VCaP (cell line): ENCODE measurements at regions not wholly inside any gene's neighbourhood (a gene's known extent, or its start where the extent isn't known, plus 50 kb on each side); places are given as distances from the start of the nearest gene placed in this dataset.

ENCODE experiments used
- H3K27ac ChIP-seq: fragments of 450-650 bp; 2 replicates; pipeline ENCODE4 v1.5.1; 2017
- CTCF ChIP-seq: fragments of 450-650 bp; conservative IDR thresholded peaks from 2 replicates; pipeline ENCODE4 v1.5.1; 2017; ENCODE audit warnings: mild to moderate bottlenecking, moderate library complexity

GRCh38 chr2:18829976-18830375 lies 240.6 kb upstream of the NT5C1B start:
- H3K27ac ChIP-seq = peak overlapping the region; percentile 72
- TF ChIP-seq CTCF = no peak

GRCh38 chr2:18829251-18829902 lies 240.0 kb upstream of the NT5C1B start:
- H3K27ac ChIP-seq = peak overlapping the region; percentile 72
- no peak for TF ChIP-seq CTCF

- TF ChIP-seq CTCF = no peak
- H3K27ac ChIP-seq = peak overlapping the region; percentile 72
These were observed 238.9 kb upstream of the NT5C1B start for GRCh38 chr2:18828296-18828695.

GRCh38 chr2:18825838-18826237 lies 236.5 kb upstream of the NT5C1B start:
- no peak overlapping the region for H3K27ac ChIP-seq
- no peak for TF ChIP-seq CTCF

- peak overlapping the region; percentile 74 for H3K27ac ChIP-seq
- TF ChIP-seq CTCF = no peak
These were observed 235.5 kb upstream of the NT5C1B start for GRCh38 chr2:18824915-18825314.

GRCh38 chr2:18824325-18824790 lies 235.0 kb upstream of the NT5C1B start:
- TF ChIP-seq CTCF = no peak; the same call in 1 of the 2 replicates
- peak overlapping the region; percentile 74 for H3K27ac ChIP-seq

- H3K27ac ChIP-seq = no peak overlapping the region
These were observed 232.1 kb upstream of the NT5C1B start for GRCh38 chr2:18821431-18821830.

More at GRCh38 chr2:18821431-18821830, 232.1 kb upstream of the NT5C1B start:
- TF ChIP-seq CTCF = no peak
